ENCODE measurements at regions not wholly inside any gene's neighbourhood (a gene's known extent, or its start where the extent isn't known, plus 50 kb on each side); places are given as distances from the start of the nearest gene placed in this dataset.

- DNase-seq (ENCODE audit: low spot score), result no peak
Measured at GRCh38 chr2:168378960-168379669, 77.0 kb upstream of the CERS6 start.

DNA sequence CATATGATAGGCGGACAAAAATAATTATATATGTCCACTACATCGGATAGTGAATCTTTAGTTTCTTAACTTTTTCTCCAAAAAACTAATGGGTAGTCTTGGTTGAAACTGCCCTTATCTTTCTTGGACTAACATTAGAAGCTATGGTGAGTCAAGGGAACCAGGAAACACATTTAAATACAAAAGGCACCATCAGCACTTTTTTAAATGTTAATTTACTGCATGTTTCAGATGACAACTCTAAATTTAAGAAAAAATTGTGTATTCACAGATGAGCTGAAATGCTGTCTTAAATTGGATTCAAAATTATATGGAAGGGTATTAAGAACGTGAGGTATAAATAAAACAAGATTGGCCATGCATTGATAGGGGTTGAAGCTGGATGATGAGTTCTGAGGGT is 75.6 kb upstream of the CERS6 start:
- DNase-seq (ENCODE audit: low spot score), result no peak

DNA sequence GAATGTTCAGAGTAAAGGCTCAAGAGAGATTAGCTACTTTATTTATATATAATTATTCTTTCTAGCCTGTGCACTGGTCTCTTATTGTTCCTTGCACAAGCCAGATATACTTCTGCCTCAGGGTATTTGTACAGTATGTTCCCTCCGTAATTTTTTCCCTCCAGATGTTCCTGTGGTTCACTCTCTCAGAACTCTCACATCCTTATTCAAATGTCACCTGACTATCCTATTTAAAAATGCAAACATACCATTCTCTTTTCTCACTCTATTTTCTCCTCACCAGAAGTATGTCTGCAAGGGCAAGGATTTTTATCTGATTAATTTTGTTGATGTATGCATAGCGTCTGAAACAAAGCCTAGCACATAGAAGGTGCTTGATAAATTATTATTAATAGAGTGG is 64.0 kb upstream of the CERS6 start:
- DNase-seq (ENCODE audit: low spot score), result no peak

- no peak for DNase-seq (ENCODE audit: low spot score)
Measured at GRCh38 chr2:168392797-168393196, 63.3 kb upstream of the CERS6 start.

- no peak for DNase-seq (ENCODE audit: low spot score)
Measured at GRCh38 chr2:168394262-168394661, 61.8 kb upstream of the CERS6 start.

- DNase-seq (ENCODE audit: low spot score), result no peak
Measured at GRCh38 chr2:168396131-168396530, 59.9 kb upstream of the CERS6 start.

DNA sequence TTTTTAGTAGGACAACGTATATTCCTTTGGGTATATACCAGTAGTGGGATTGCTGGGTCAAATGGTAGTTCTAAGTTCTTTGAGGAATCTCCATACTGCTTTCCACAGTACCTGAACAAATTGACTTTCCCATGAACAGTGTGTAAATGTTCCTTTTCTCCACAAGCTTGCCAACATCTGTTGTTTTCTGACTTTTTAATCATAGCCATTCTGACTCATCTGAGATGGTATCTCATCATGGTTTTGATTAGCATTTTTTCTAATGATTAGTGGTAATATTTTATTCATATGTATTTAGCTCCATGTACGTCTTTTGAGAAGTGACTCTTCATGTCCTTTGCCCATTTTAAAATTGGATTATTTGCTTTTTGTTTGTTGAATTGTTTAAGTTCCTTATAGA is 58.4 kb upstream of the CERS6 start:
- DNase-seq (ENCODE audit: low spot score), result no peak

DNA sequence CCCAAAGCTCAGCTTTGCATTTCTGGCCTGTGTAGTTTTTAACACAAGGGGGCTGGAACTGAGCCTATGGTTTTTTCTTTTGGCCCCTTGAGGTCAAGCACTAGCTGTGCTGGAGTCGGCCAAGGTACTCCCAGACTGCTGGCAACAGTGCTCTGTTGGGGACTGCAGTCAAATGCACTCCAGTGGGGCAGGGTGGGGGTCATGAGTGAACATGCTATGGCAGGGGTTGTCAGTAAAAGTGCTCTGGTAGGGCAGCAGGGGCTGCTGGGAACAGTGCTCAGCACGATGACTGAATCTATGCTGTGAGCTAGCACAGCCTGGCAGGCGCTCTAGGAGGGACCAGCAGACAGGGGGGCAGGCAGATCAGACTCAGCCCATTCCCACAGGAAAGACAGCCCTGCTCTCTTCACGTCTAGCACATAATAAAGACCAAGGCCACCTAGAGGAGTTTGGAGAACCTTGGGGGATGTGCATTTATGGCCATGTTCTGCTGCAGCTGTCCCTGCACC is 55.0 kb upstream of the CERS6 start:
- DNase-seq (ENCODE audit: low spot score), result no peak

DNA sequence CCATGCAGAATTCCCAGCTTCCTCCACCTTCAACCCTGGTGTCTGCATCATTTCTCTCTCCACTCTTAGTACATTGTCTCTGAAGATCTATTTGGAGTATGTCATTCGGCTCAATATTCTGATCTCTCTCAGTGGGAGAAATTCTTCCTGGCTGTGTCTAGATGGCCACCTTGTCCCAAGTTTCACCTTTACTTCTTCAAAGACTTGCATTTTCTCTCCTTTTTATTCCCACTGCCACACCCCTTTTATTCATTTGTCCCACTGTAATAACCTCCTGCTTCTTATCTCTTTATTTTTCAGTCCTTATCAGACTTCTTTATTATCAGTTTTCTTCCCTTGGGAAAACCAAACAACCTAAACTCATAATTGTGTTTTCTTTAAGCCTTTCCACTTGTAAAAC is 54.3 kb upstream of the CERS6 start:
- no peak for DNase-seq (ENCODE audit: low spot score)

DNA sequence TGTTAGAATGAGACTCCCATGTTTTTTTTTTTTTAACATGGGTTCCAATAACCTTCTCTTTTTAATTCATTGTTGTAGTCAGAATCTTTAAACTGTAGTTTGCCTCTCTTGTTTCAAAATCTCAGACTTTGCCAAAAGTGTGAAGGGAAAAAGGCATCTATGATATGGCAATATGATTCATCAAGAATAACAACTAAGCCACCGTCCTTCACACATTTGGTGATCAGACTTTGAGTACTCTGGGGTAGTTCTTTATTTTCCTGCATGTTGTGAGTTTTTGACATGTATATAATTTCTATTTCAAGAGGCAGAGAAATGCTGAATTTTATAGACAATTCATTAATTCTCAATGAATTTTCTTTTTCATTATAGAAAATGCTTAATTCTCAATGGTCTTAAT is 53.5 kb upstream of the CERS6 start:
- no peak for DNase-seq (ENCODE audit: low spot score)

DNA sequence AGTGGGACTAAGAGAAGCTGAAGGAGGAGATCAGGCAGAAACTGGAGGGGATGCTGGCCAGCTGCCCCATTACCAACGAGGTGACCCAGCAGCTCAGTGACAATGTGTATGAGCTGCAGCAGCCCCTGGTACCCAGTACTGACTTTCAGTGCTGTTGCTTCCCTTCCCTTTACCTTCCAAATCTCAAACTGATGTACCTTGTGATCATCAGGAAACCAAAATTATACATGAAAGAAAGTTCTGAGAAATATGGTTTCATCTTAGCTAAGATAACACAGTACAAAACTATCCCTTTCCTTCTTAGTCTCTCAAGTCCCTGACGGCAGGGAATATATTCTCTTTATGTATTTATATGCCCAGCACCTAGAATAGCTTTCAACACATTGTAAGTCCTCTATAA is 52.3 kb upstream of the CERS6 start:
- DNase-seq (ENCODE audit: low spot score), result no peak

DNA sequence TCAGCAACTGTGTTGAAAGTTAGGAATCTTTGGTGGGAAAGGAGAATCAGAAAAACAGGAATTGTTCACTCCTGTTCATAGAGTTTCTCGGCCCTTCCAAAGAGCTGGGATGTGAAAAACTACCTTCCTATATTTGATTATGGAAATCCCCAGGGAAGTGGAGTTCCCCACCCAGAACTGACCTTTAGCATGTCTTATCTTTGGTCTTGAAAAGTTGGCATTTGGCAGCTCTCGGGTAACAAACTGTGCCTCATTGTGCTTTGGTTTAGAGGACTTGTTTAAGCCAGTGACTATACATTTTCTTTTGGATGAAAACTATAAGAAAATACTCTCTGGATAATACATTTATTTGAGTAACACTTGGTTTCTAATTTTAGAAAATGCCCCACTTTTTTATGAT is 51.3 kb upstream of the CERS6 start:
- DNase-seq (ENCODE audit: low spot score), result no peak

Data from ecto neural progenitor cell (in vitro differentiated cells).